ENCODE measurements at regions not wholly inside any gene's neighbourhood (a gene's known extent, or its start where the extent isn't known, plus 50 kb on each side); places are given as distances from the start of the nearest gene placed in this dataset.
"Not testable (repeated sequence)": the region's sequence is repeated elsewhere in the genome, so short reads cannot be mapped to it uniquely, and the experiment has no call there.

DNA sequence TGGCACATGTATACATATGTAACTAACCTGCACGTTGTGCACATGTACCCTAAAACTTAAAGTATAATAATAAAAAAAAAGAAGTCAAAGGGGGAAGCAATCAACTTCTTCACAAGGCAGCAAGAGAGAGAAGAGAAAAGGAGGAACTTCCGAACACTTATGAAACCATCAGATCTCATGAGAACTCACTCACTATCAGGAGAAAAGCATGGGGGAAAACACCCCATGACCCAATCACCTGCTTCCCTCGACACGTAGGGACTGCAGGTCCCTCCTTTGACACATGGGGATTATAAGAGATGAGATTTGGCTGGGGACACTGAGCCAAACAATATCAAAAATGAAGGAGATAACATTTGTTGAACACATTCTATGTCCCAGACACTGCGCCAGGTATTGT lies 94.8 kb upstream of the PHACTR1 start:
- no peak for DNase-seq (ENCODE audit: low spot score)
- no peak for ATAC-seq (ENCODE audit: low FRiP score)
- TF ChIP-seq, protein P1, sequence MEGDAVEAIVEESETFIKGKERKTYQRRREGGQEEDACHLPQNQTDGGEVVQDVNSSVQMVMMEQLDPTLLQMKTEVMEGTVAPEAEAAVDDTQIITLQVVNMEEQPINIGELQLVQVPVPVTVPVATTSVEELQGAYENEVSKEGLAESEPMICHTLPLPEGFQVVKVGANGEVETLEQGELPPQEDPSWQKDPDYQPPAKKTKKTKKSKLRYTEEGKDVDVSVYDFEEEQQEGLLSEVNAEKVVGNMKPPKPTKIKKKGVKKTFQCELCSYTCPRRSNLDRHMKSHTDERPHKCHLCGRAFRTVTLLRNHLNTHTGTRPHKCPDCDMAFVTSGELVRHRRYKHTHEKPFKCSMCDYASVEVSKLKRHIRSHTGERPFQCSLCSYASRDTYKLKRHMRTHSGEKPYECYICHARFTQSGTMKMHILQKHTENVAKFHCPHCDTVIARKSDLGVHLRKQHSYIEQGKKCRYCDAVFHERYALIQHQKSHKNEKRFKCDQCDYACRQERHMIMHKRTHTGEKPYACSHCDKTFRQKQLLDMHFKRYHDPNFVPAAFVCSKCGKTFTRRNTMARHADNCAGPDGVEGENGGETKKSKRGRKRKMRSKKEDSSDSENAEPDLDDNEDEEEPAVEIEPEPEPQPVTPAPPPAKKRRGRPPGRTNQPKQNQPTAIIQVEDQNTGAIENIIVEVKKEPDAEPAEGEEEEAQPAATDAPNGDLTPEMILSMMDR (IDR thresholded peaks at IDR 0.05) = no peak

DNA sequence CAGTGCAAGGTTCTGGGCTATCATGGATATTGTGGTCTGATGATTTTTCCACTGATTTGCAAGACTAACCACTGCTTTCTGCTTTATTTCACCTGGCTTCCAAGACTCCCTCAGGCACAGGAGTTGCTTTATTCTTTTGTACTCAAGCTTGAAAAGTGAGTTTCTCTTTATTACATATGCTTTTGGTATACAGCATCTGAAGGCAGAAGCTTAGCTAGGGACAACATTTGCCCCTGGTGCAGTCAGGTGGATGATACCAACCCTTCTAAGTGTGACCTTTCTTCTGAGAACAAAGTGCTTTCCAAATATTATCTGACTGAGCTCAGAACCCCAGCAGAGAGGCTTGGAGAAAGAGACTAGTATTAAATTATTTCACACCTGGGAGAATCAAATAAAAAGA lies 94.0 kb upstream of the PHACTR1 start:
- ATAC-seq (ENCODE audit: low FRiP score) (no peak), DNase-seq (ENCODE audit: low spot score) (no peak)
- TF ChIP-seq, protein P1 (IDR thresholded peaks at IDR 0.05) = no peak

DNA sequence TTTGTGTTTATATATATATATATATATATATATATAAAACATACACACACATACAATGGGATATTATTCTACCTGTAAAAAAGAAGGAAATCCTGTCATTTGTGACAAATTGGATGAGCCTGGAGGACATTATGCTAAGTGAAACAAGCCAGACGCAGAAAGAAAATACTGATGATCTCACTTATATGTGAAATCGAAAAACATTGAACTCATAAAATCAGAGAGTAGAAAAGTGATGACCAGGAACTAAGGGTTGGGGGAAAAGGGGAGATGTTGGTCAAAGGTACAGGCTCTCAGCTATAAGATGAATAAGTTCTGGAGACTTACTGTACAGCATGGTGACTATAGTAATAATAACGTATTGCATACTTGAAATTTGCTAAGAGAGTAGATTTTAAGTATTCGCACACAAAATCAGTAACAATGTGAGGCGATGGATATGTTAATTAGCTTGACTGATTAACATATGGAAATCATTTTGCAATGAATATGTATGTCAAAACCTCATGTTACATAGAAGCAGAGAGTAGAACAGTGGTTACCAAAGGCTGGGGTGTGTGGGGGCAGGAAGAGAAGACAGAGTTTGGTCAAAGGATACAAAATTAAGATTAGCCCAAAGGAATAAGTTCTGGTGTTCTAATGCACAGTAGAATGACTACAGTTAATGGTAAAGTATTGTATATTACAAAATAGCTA lies 92.3 kb upstream of the PHACTR1 start:
- DNase-seq (ENCODE audit: low spot score) (no peak), ATAC-seq (ENCODE audit: low FRiP score) (no peak)
- TF ChIP-seq, protein P1 (IDR thresholded peaks at IDR 0.05) = no peak

DNA sequence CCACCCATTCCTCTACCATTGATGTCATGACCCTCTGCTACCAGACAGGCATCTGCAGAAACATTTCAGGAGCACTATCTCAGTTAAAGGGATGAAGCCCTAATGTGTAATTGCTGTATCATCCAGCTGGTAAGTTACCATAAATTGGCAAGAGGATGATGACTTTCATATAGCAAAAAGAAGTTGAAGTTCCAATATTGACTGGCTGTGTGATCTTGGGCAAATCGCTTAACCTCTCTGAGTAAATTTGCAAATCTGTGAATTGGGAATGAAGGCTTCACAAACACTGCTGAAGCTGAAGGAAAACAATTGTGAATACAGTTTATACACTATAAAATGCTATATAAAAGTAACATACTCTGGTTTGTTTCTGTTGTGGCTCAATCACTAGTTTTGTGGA lies 89.5 kb upstream of the PHACTR1 start:
- DNase-seq (ENCODE audit: low spot score) (no peak), ATAC-seq (ENCODE audit: low FRiP score) (no peak)
- TF ChIP-seq, protein P1 (IDR thresholded peaks at IDR 0.05) = no peak

DNA sequence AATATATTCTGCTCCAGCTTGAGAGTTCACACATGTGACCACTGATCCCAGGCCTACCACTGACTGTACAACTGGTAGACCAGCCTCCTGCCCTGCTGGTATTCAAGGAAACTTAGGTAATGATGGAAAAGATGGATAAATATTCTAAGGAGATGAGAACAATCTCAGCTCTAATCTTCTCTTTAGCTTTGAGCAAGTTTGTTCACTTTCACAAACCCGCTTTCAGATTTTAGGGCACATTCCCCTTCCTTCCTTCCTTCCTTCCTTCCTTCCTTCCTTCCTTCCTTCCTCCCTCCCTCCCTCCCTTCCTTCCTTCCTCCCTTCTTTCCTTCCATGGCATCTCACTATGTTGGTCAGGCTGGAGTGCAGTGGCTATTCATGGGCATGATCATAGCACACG lies 88.2 kb upstream of the PHACTR1 start:
- ATAC-seq (ENCODE audit: low FRiP score) (no peak), DNase-seq (ENCODE audit: low spot score) (no peak)
- TF ChIP-seq, protein P1 (IDR thresholded peaks at IDR 0.05) = no peak

DNA sequence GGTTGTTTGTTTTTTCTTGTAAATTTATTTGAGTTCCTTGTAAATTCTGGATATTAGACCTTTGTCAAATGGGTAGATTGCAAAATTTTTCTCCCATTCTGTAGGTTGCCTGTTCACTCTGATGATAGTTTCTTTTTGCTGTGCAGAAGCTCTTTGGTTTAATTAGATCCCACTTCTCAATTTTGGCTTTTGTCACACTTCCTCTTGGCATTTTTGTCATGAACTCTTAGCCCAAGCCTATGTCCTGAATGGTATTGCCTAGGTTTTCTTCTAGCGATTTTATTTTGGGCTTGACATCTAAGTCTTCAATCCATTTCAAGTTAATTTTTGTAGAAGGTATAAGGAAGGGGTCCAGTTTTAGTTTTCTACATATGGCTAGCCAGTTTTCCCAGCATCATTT lies 82.8 kb upstream of the PHACTR1 start:
- ATAC-seq (ENCODE audit: low FRiP score); DNase-seq (ENCODE audit: low spot score): not testable (repeated sequence)

DNA sequence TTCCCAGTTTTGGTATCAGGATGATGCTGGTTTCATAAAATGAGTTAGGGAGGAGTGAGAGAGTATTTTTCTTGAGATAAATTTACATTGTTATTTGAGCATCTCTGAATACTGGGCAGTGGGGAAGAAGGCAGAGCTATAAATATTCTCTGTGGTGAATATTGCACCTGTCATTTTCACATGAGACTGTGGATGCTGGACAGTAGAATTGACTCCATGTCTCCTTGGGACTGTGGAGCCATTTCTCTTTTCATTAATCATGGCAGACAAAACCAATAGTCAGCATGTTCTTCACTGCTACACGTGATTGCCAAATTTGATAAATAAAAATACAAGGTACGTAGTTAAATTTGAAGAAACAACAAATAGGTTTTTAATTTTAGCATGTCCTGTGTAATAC lies 81.2 kb upstream of the PHACTR1 start:
- ATAC-seq (ENCODE audit: low FRiP score) (no peak), DNase-seq (ENCODE audit: low spot score) (no peak)
- TF ChIP-seq, protein P1 (IDR thresholded peaks at IDR 0.05) = no peak

Measured in omental fat pad (tissue), 3 donors.